ENCODE measurements at regions not wholly inside any gene's neighbourhood (a gene's known extent, or its start where the extent isn't known, plus 50 kb on each side); places are given as distances from the start of the nearest gene placed in this dataset.

DNA sequence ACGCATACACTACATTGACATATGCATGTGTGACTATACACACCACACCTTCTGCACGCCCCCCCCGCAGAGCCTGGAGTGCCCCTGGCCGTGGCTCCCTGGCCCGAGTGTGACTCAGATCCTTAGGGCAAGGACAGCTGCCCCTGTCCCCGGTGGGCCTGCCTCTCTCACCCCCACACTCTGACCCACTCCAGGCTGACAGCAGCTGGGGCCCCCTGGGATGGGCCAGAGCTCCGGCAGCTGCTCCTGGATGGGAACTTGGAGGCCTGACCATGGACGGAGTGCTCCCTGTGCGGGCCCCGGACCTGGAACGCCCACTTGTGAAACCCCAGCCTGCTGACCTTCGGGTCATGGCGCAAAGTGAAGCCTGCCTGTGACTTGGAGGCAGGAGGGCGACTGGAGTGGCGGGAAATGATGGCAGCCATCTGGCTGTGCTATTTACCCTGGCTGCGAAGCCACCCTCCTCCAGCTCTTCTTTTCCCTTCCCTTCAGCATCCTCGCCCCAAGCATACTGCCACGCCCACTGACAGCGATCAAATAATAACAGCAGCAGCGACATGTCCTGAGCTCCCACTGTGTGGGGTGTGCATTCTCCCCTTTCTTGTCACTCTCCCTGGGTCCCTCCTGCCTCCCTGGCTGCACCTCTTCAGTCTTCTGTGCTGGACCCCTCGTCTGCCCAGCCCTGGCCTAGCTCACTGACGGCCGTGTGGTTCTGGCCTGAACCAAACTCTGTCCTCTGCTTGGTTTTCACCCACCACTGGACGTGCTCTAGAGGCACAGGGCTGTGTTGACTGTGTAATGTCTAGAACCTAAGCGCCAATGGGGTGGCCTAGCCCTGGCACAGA is 90.7 kb upstream of the MEF2A start:
- TF ChIP-seq, protein P1, sequence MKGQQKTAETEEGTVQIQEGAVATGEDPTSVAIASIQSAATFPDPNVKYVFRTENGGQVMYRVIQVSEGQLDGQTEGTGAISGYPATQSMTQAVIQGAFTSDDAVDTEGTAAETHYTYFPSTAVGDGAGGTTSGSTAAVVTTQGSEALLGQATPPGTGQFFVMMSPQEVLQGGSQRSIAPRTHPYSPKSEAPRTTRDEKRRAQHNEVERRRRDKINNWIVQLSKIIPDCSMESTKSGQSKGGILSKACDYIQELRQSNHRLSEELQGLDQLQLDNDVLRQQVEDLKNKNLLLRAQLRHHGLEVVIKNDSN (IDR thresholded peaks at IDR 0.05) = no peak
- TF ChIP-seq FOXM1 (IDR thresholded peaks at IDR 0.05; ENCODE audit: borderline replicate concordance, low read depth) (no peak), YY1 (IDR thresholded peaks at IDR 0.05; ENCODE audit: low read depth) (no peak), RAD21 (IDR thresholded peaks at IDR 0.05; ENCODE audit: low read depth) (no peak), TEAD4 (IDR thresholded peaks at IDR 0.05) (no peak), TCF12 (IDR thresholded peaks at IDR 0.05; ENCODE audit: low read depth) (no peak), EGR1 (IDR thresholded peaks at IDR 0.05) (no peak), EP300 (IDR thresholded peaks at IDR 0.05; ENCODE audit: borderline replicate concordance) (no peak), CEBPB (IDR thresholded peaks at IDR 0.05) (no peak), ZBTB7A (IDR thresholded peaks at IDR 0.05; ENCODE audit: low read depth) (no peak), CREB1 (IDR thresholded peaks at IDR 0.05; ENCODE audit: low read depth) (no peak), TAF1 (IDR thresholded peaks at IDR 0.05; ENCODE audit: low read depth) (no peak), NFIC (IDR thresholded peaks at IDR 0.05) (no peak), REST (IDR thresholded peaks at IDR 0.05; ENCODE audit: low read depth) (no peak)
- TF ChIP-seq, protein P2, sequence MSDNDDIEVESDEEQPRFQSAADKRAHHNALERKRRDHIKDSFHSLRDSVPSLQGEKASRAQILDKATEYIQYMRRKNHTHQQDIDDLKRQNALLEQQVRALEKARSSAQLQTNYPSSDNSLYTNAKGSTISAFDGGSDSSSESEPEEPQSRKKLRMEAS (IDR thresholded peaks at IDR 0.05) = no peak

GRCh38 chr15:99475754-99476412 is 89.9 kb upstream of the MEF2A start:
- TF ChIP-seq CREB1 (IDR thresholded peaks at IDR 0.05; ENCODE audit: low read depth) (no peak), ZBTB7A (IDR thresholded peaks at IDR 0.05; ENCODE audit: low read depth) (no peak), YY1 (IDR thresholded peaks at IDR 0.05; ENCODE audit: low read depth) (no peak), EGR1 (IDR thresholded peaks at IDR 0.05) (no peak), RAD21 (IDR thresholded peaks at IDR 0.05; ENCODE audit: low read depth) (no peak), EP300 (IDR thresholded peaks at IDR 0.05; ENCODE audit: borderline replicate concordance) (no peak), TEAD4 (IDR thresholded peaks at IDR 0.05) (no peak), CEBPB (IDR thresholded peaks at IDR 0.05) (no peak), NFIC (IDR thresholded peaks at IDR 0.05) (no peak), TCF12 (IDR thresholded peaks at IDR 0.05; ENCODE audit: low read depth) (no peak), TAF1 (IDR thresholded peaks at IDR 0.05; ENCODE audit: low read depth) (no peak)
- TF ChIP-seq, protein P1 (IDR thresholded peaks at IDR 0.05) = no peak
- TF ChIP-seq, protein P2 (IDR thresholded peaks at IDR 0.05) = no peak

GRCh38 chr15:99476413-99477222 is 89.2 kb upstream of the MEF2A start:
- TF ChIP-seq NFIC (IDR thresholded peaks at IDR 0.05) (no peak), CREB1 (IDR thresholded peaks at IDR 0.05; ENCODE audit: low read depth) (no peak), CEBPB (IDR thresholded peaks at IDR 0.05) (no peak), TEAD4 (IDR thresholded peaks at IDR 0.05) (no peak), YY1 (IDR thresholded peaks at IDR 0.05; ENCODE audit: low read depth) (no peak), FOXM1 (IDR thresholded peaks at IDR 0.05; ENCODE audit: borderline replicate concordance, low read depth) (no peak), TCF12 (IDR thresholded peaks at IDR 0.05; ENCODE audit: low read depth) (no peak), EGR1 (IDR thresholded peaks at IDR 0.05) (no peak)
- TF ChIP-seq, protein P1 (IDR thresholded peaks at IDR 0.05) = no peak
- TF ChIP-seq, protein P2 (IDR thresholded peaks at IDR 0.05) = no peak

- no peak for TF ChIP-seq REST (IDR thresholded peaks at IDR 0.05; ENCODE audit: low read depth)
- no peak for TF ChIP-seq CEBPB (IDR thresholded peaks at IDR 0.05)
- no peak for TF ChIP-seq CREB1 (IDR thresholded peaks at IDR 0.05; ENCODE audit: low read depth)
- no peak for TF ChIP-seq TAF1 (IDR thresholded peaks at IDR 0.05; ENCODE audit: low read depth)
- TF ChIP-seq NFIC (IDR thresholded peaks at IDR 0.05) = no peak
- TF ChIP-seq, protein P2 (IDR thresholded peaks at IDR 0.05) = no peak
- no peak for TF ChIP-seq RAD21 (IDR thresholded peaks at IDR 0.05; ENCODE audit: low read depth)
- TF ChIP-seq TEAD4 (IDR thresholded peaks at IDR 0.05) = no peak
- no peak for TF ChIP-seq YY1 (IDR thresholded peaks at IDR 0.05; ENCODE audit: low read depth)
- no peak for TF ChIP-seq TCF12 (IDR thresholded peaks at IDR 0.05; ENCODE audit: low read depth)
- no peak for TF ChIP-seq EP300 (IDR thresholded peaks at IDR 0.05; ENCODE audit: borderline replicate concordance)
- TF ChIP-seq FOXM1 (IDR thresholded peaks at IDR 0.05; ENCODE audit: borderline replicate concordance, low read depth) = no peak
- TF ChIP-seq EGR1 (IDR thresholded peaks at IDR 0.05) = no peak
- TF ChIP-seq ZBTB7A (IDR thresholded peaks at IDR 0.05; ENCODE audit: low read depth) = no peak
- TF ChIP-seq, protein P1 (IDR thresholded peaks at IDR 0.05) = no peak
These were observed 87.9 kb upstream of the MEF2A start for GRCh38 chr15:99477791-99478471.

All from Ishikawa (cell line).